ENCODE measurements at regions not wholly inside any gene's neighbourhood (a gene's known extent, or its start where the extent isn't known, plus 50 kb on each side); places are given as distances from the start of the nearest gene placed in this dataset.

- TF ChIP-seq CTCF (IDR thresholded peaks at IDR 0.05) = no peak
- no peak for TF ChIP-seq REST (IDR thresholded peaks at IDR 0.05; ENCODE audit: insufficient read depth in 1 of 2, low read depth in 2 of 2, low read length in 1 of 2)
- TF ChIP-seq POLR2AphosphoS5 (IDR thresholded peaks at IDR 0.05; ENCODE audit: low read depth, low read length) = no peak
- no peak for TF ChIP-seq SIN3A (IDR thresholded peaks at IDR 0.05; ENCODE audit: borderline replicate concordance, insufficient read depth, low read depth, low read length)
Observed at GRCh38 chr16:58937661-58938060, 203.5 kb upstream of the GOT2 start.

Measured in Panc1 (cell line).